Activated T-cell treated with anti-CD3 and anti-CD28 coated beads for 24 hours (primary cell): ENCODE measurements at regions not wholly inside any gene's neighbourhood (a gene's known extent, or its start where the extent isn't known, plus 50 kb on each side); places are given as distances from the start of the nearest gene placed in this dataset.
"Not testable (repeated sequence)": the region's sequence is repeated elsewhere in the genome, so short reads cannot be mapped to it uniquely, and the experiment has no call there.

Experiments
- DNase-seq: peaks from one replicate; pipeline ENCODE4 v3.0.0-alpha.2; 2020; ENCODE audit warnings: low read depth

GRCh38 chr4:10388146-10388545 is 69.1 kb downstream of the ZNF518B start:
- DNase-seq: not testable (repeated sequence)

GRCh38 chr4:10385994-10386394 is 71.2 kb downstream of the ZNF518B start:
- no peak for DNase-seq

- DNase-seq: no peak
These were observed 72.3 kb downstream of the ZNF518B start for GRCh38 chr4:10384974-10385373.

- DNase-seq: no peak
These were observed 73.8 kb downstream of the ZNF518B start for GRCh38 chr4:10383417-10383816.

- not testable (repeated sequence) for DNase-seq
These were observed 75.1 kb downstream of the ZNF518B start for GRCh38 chr4:10382171-10382570.

GRCh38 chr4:10381146-10381545 is 76.1 kb downstream of the ZNF518B start:
- DNase-seq: no peak

- no peak for DNase-seq
These were observed 76.5 kb downstream of the ZNF518B start for GRCh38 chr4:10380735-10381134.

GRCh38 chr4:10371869-10372471 is 85.3 kb downstream of the ZNF518B start:
- no peak for DNase-seq

- no peak for DNase-seq
These were observed 86.1 kb downstream of the ZNF518B start for GRCh38 chr4:10371121-10371520.

- no peak for DNase-seq
These were observed 87.7 kb downstream of the ZNF518B start for GRCh38 chr4:10369517-10369916.

- DNase-seq: no peak
These were observed 90.6 kb downstream of the ZNF518B start for GRCh38 chr4:10366628-10367027.

GRCh38 chr4:10364194-10364593 is 93.0 kb downstream of the ZNF518B start:
- DNase-seq: no peak

- no peak for DNase-seq
These were observed 102.5 kb downstream of the ZNF518B start for GRCh38 chr4:10354746-10355145.

GRCh38 chr4:10354225-10354624 is 103.0 kb downstream of the ZNF518B start:
- DNase-seq: no peak

GRCh38 chr4:10353110-10353509 is 104.1 kb downstream of the ZNF518B start:
- DNase-seq: no peak

- no peak for DNase-seq
These were observed 109.0 kb downstream of the ZNF518B start for GRCh38 chr4:10348241-10348640.

- DNase-seq: no peak
These were observed 109.4 kb downstream of the ZNF518B start for GRCh38 chr4:10347815-10348214.

GRCh38 chr4:10347281-10347795 is 109.9 kb downstream of the ZNF518B start:
- DNase-seq: no peak

GRCh38 chr4:10346023-10346422 is 111.2 kb downstream of the ZNF518B start:
- DNase-seq: no peak

GRCh38 chr4:10345381-10345784 is 111.8 kb downstream of the ZNF518B start:
- DNase-seq: no peak

GRCh38 chr4:10344824-10345223 is 112.4 kb downstream of the ZNF518B start:
- DNase-seq: no peak

GRCh38 chr4:10343656-10344055 is 113.6 kb downstream of the ZNF518B start:
- no peak for DNase-seq

GRCh38 chr4:10342866-10343265 is 114.4 kb downstream of the ZNF518B start:
- DNase-seq: no peak

GRCh38 chr4:10336471-10336870 is 120.8 kb downstream of the ZNF518B start:
- DNase-seq: no peak
